ENCODE measurements at regions not wholly inside any gene's neighbourhood (a gene's known extent, or its start where the extent isn't known, plus 50 kb on each side); places are given as distances from the start of the nearest gene placed in this dataset.

GRCh38 chr12:116358893-116359761 lies 81.6 kb upstream of the MED13L start:
- H3K27ac ChIP-seq: peak overlapping the region; percentile 45 to 88 (median 47)

GRCh38 chr12:116360579-116361413 lies 83.3 kb upstream of the MED13L start:
- H3K27ac ChIP-seq: no peak overlapping the region
- H3K9me3 ChIP-seq (replicated peaks in 1 of 3): no peaks in the 10 kb centered on the region
- H3K27me3 ChIP-seq: no peaks in the 10 kb centered on the region
- intact Hi-C loops (cut with DNase I): no loop called here
- no peak for DNase-seq
- peaks cover 5 to 16% of the 10 kb centered on the region in 2 donors for H3K4me1 ChIP-seq (replicated peaks in 1 of 2)
- 85 to 94% (median 87%) methylated on average over 6 of the region's 6 CpGs for WGBS, 4 donors
- TF ChIP-seq CTCF (IDR thresholded peaks at IDR 0.05) (no peak), POLR2A (IDR thresholded peaks at IDR 0.05) (no peak)
- no peak overlapping the region for H3K4me3 ChIP-seq
- H3K36me3 ChIP-seq (replicated peaks in 1 of 2): no peaks in the 10 kb centered on the region

More at GRCh38 chr12:116358893-116359761, 81.6 kb upstream of the MED13L start:
- Histone ChIP-seq H3K9me3 (replicated peaks in 1 of 3) (no peaks in the 10 kb centered on the region), H3K36me3 (replicated peaks in 1 of 2) (no peaks in the 10 kb centered on the region), H3K4me1 (replicated peaks in 1 of 2) (peaks cover 5 to 16% of the 10 kb centered on the region in 2 donors), H3K27me3 (no peaks in the 10 kb centered on the region), H3K4me3 (peak overlapping the region in 1 of 4 donors; percentile 44)
- 2 to 7% (median 3%) methylated on average over 8 to 10 of the region's 10 CpGs for WGBS, 4 donors
- no peak for TF ChIP-seq CTCF (IDR thresholded peaks at IDR 0.05)
- TF ChIP-seq POLR2A (IDR thresholded peaks at IDR 0.05): no peak
- peak; percentile 94 to 98 (median 97) for DNase-seq
- intact Hi-C loops (cut with DNase I): no loop called here

- H3K4me3 ChIP-seq: no peak overlapping the region
- 76 to 85% (median 82%) methylated on average over 15 to 19 of the region's 19 CpGs for WGBS, 4 donors
- H3K9me3 ChIP-seq (replicated peaks in 1 of 3): no peaks in the 10 kb centered on the region
- no peak for DNase-seq
- TF ChIP-seq POLR2A (IDR thresholded peaks at IDR 0.05): no peak
- TF ChIP-seq CTCF (IDR thresholded peaks at IDR 0.05): no peak
- H3K27ac ChIP-seq: no peak overlapping the region
- intact Hi-C loops (cut with DNase I): no loop called here
- H3K36me3 ChIP-seq (replicated peaks in 1 of 2): no peaks in the 10 kb centered on the region
- H3K27me3 ChIP-seq: no peaks in the 10 kb centered on the region
- H3K4me1 ChIP-seq (replicated peaks in 1 of 2): peaks cover 5 to 16% of the 10 kb centered on the region in 2 donors
Measured at GRCh38 chr12:116361414-116362223, 84.1 kb upstream of the MED13L start.

Measured in adrenal gland (tissue), 9 donors.